Activated CD4-positive, alpha-beta T cell treated with anti-CD3 and anti-CD28 coated beads, Interleukin-2, amount 50 U/mL, for 48 hours (primary cell): ENCODE measurements at regions not wholly inside any gene's neighbourhood (a gene's known extent, or its start where the extent isn't known, plus 50 kb on each side); places are given as distances from the start of the nearest gene placed in this dataset.
A peak's percentile ranks its signal among the peaks of the same experiment; 100 is the strongest.

Experiments used
- DNase-seq, 2 experiments: peaks; one replicate each; pipeline ENCODE4 v3.0.0-alpha.2; 2020

DNA sequence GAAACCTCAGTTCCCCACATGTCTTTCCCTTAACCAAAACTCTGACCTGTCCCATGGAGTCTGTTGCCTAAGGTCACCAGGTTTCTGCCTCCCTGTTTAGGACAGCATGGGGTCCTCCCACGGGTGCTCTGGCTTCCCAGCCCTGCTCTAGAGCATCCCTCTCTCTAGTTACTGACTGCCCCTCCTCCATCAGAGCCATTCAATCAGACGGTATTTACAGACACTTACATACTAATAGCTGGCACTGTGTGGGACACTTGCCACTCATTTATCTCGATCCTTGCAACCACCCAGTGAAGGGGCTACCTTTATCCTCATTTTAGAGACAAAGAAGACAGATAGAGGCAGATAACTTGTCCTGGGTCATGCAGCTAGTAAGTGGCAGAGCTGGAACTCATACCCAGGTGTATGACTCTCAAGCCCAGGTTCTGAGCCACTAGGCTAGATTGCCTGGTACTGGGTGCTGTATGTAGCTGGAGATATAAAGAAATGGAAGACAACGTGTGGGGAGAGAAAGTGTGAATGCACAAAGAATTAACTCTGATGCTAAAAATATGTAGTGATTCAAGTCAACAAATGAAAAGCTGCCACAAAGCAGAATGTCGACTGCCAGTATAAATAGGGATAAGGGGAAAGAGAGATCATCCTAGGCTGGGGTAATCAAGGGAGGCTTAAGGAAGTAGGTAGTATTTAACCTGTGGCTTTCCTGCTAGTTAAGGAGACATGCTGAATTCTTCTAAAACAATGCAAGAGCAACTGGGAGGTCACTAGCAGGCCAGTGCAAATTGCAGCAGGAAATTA lies 52.5 kb upstream of the PDE8B start:
- DNase-seq, result no peak

- DNase-seq, result no peak
These were observed 54.1 kb upstream of the PDE8B start for GRCh38 chr5:77156379-77156778.

DNA sequence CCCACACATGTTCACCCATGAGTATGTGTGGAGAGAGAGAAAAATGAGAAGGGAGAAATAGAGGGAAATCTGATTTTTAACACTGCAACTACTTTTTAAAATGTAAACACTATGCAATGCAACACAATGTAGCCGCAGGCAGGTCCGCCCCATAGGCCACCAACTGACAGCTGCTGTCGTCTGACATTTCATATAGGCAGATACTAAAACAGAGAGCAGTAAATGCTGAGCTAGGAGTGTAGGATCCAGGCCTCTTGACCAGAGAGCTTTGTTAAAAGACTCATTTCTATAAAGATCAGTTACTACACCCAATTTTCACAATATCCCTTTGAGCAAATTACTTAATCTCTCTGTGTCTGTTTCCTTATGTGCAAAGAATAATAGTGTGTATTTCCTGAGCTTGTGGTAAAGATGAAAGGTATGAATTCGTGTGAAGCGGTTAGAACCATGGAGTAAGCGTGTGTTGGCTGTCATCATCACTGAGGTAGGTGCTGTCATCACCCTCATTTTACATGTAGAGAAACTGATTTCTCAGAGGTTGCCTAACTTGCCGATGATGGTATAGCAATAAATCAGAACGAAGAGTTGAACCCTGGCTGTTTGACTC lies 55.2 kb upstream of the PDE8B start:
- DNase-seq, result no peak

- no peak for DNase-seq
These were observed 58.0 kb upstream of the PDE8B start for GRCh38 chr5:77152441-77152840.

- no peak for DNase-seq
These were observed 59.0 kb upstream of the PDE8B start for GRCh38 chr5:77151501-77151900.

- no peak for DNase-seq
These were observed 59.8 kb upstream of the ZBED3 start for GRCh38 chr5:77146896-77147295.

GRCh38 chr5:77145666-77146065 lies 58.6 kb upstream of the ZBED3 start:
- no peak for DNase-seq

GRCh38 chr5:77144837-77145139 lies 57.7 kb upstream of the ZBED3 start:
- no peak for DNase-seq

GRCh38 chr5:77143998-77144836 lies 57.1 kb upstream of the ZBED3 start:
- DNase-seq, result peak; percentile 60 to 72

DNA sequence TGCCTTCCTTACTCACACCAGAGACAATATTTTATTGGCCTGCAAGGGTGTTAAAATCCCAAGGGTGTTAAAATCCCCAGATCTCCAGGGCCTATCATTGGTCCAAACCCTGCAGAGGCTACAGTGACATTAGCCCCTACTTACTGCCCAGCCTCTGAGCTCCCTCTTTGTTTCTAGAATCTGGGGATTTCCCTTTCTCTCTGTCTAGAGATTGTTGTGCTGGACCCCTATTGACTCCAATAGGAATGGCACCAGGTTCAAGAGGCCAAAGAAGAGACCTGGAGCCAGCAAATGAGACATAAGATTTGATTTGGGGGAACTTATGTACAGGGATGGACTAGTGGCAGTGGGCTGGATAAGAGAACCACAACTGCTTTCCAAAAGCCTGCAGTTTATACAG lies 53.3 kb upstream of the ZBED3 start:
- DNase-seq, result no peak

DNA sequence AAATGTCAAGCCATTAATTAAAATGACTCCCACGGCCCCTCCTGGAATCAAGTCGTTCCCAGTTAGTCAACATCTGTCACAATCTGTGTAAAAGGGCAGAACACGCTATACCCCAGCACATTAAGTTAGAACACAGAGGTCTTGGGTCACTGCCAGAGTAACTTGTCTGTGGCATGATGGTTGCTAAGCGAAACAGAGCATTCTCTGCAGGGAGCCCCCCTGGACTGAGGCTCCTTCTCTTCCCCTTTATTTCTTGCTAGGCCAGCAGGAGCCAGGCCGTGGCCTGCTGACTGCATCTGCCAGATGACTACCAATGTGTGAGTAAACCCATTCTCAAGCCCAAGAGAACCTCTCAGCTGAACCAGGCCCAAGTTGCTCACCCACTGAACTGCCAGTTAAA lies 51.9 kb upstream of the ZBED3 start:
- no peak for DNase-seq
